ENCODE measurements at regions not wholly inside any gene's neighbourhood (a gene's known extent, or its start where the extent isn't known, plus 50 kb on each side); places are given as distances from the start of the nearest gene placed in this dataset.
A peak's percentile ranks its signal among the peaks of the same experiment; 100 is the strongest.

GRCh38 chr12:107320033-107320928 lies 226.9 kb upstream of the CRY1 start (continued):
- TF ChIP-seq RBAK (tag by site-specific recombination; IDR thresholded peaks at IDR 0.05) (no peak), ZNF341 (tag by site-specific recombination; IDR thresholded peaks at IDR 0.05; ENCODE audit: low read depth) (peak; percentile 88), ZBTB8A (tag by site-specific recombination; IDR thresholded peaks at IDR 0.05) (peak; percentile 42), PATZ1 (tag by site-specific recombination; IDR thresholded peaks at IDR 0.05) (peak; percentile 84), PRDM10 (tag by site-specific recombination; IDR thresholded peaks at IDR 0.05) (peak; percentile 72), ZNF311 (tag by site-specific recombination; IDR thresholded peaks at IDR 0.05; ENCODE audit: borderline replicate concordance) (no peak), ZNF10 (tag by site-specific recombination; IDR thresholded peaks at IDR 0.05) (no peak), ZNF391 (tag by site-specific recombination; IDR thresholded peaks at IDR 0.05; ENCODE audit: borderline replicate concordance, low read depth) (no peak), KLF8 (tag by site-specific recombination; IDR thresholded peaks at IDR 0.05) (peak; percentile 55; the same call in 1 of the 2 replicates), SP3 (tag by site-specific recombination; IDR thresholded peaks at IDR 0.05) (peak; percentile 71), ZEB2 (tag by site-specific recombination; IDR thresholded peaks at IDR 0.05) (peak; percentile 74), CTCF (tag by site-specific recombination; IDR thresholded peaks at IDR 0.05) (peak; percentile 8; the same call in 1 of the 2 replicates), ZNF121 (tag by site-specific recombination; IDR thresholded peaks at IDR 0.05) (no peak), KLF16 (tag by site-specific recombination; IDR thresholded peaks at IDR 0.05) (peak; percentile 59; the same call in 1 of the 2 replicates), YY2 (tag by site-specific recombination; IDR thresholded peaks at IDR 0.05) (no peak), INSM2 (tag by site-specific recombination; IDR thresholded peaks at IDR 0.05) (no peak), ZBTB26 (tag by site-specific recombination; optimal IDR thresholded peaks at IDR 0.05) (peak; percentile 77), ZBTB11 (tag by site-specific recombination; conservative IDR thresholded peaks at IDR 0.05; ENCODE audit: low read depth) (peak; percentile 16; the same call in 1 of the 2 replicates), SP7 (tag by site-specific recombination; IDR thresholded peaks at IDR 0.05) (peak; percentile 53), ZNF76 (tag by site-specific recombination; IDR thresholded peaks at IDR 0.05; ENCODE audit: borderline replicate concordance, low read depth) (0 out of 2 replicates have a peak, but pooled peaks have one; percentile 18)
